Germinal center (tissue), 1 donor: ENCODE measurements at regions not wholly inside any gene's neighbourhood (a gene's known extent, or its start where the extent isn't known, plus 50 kb on each side); places are given as distances from the start of the nearest gene placed in this dataset.

Source experiments
- DNase-seq: peaks from one replicate; pipeline ENCODE4 v3.0.0; 2012; ENCODE audit warnings: mixed read lengths, low spot score

- no peak for DNase-seq
These were observed 338.0 kb downstream of the EN1 start for GRCh38 chr2:118509319-118510004.

- no peak for DNase-seq
These were observed 339.2 kb downstream of the EN1 start for GRCh38 chr2:118508282-118508681.

GRCh38 chr2:118505436-118505835 lies 342.0 kb downstream of the EN1 start:
- no peak for DNase-seq

- DNase-seq: no peak
These were observed 345.3 kb downstream of the EN1 start for GRCh38 chr2:118502106-118502505.

- no peak for DNase-seq
These were observed 348.5 kb downstream of the EN1 start for GRCh38 chr2:118498943-118499342.

- DNase-seq: no peak
These were observed 350.4 kb downstream of the EN1 start for GRCh38 chr2:118496870-118497611.

GRCh38 chr2:118496467-118496866 lies 351.0 kb downstream of the EN1 start:
- DNase-seq: no peak

- no peak for DNase-seq
These were observed 352.2 kb downstream of the EN1 start for GRCh38 chr2:118495290-118495689.

GRCh38 chr2:118493213-118493612 lies 354.2 kb downstream of the EN1 start:
- no peak for DNase-seq

- DNase-seq: no peak
These were observed 355.1 kb downstream of the EN1 start for GRCh38 chr2:118492335-118492734.

GRCh38 chr2:118490330-118490729 lies 357.1 kb downstream of the EN1 start:
- no peak for DNase-seq

GRCh38 chr2:118489712-118490299 lies 357.6 kb downstream of the EN1 start:
- no peak for DNase-seq

- no peak for DNase-seq
These were observed 366.1 kb downstream of the EN1 start for GRCh38 chr2:118481299-118481698.

GRCh38 chr2:118479020-118479419 lies 368.4 kb downstream of the EN1 start:
- no peak for DNase-seq

- DNase-seq: no peak
These were observed 370.2 kb downstream of the EN1 start for GRCh38 chr2:118477111-118477862.

- no peak for DNase-seq
These were observed 371.7 kb downstream of the EN1 start for GRCh38 chr2:118475622-118476205.

- DNase-seq: no peak
These were observed 372.9 kb downstream of the EN1 start for GRCh38 chr2:118474541-118474920.

GRCh38 chr2:118473846-118474540 lies 373.5 kb downstream of the EN1 start:
- no peak for DNase-seq

GRCh38 chr2:118473241-118473640 lies 374.2 kb downstream of the EN1 start:
- no peak for DNase-seq

GRCh38 chr2:118470297-118470696 lies 377.2 kb downstream of the EN1 start:
- no peak for DNase-seq

- no peak for DNase-seq
These were observed 378.3 kb downstream of the EN1 start for GRCh38 chr2:118469103-118469502.
